ENCODE measurements at regions not wholly inside any gene's neighbourhood (a gene's known extent, or its start where the extent isn't known, plus 50 kb on each side); places are given as distances from the start of the nearest gene placed in this dataset.
"Not testable (repeated sequence)": the region's sequence is repeated elsewhere in the genome, so short reads cannot be mapped to it uniquely, and the experiment has no call there.

- DNase-seq, result no peak
These were observed 60.2 kb downstream of the TFPI2 start for GRCh38 chr7:93830141-93830925.

DNA sequence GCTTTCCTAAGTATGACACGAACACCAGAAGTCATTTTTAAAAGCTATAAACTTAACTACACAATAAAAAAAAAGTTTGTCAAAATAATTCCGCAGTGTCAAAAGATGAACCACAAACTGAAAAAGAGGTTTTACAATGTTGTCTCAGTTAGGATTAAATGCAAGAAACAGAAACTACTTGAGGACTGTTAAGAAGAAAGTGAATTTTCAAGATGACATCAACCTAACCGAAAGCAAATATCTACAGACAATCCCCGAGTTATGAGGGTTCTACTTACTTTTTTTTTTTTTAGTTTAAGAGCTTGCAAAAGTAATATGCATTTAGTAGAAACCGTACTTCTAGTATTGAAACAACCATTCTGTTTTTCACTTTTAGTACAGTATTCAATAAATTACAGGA is 62.3 kb downstream of the TFPI2 start:
- DNase-seq, result no peak

DNA sequence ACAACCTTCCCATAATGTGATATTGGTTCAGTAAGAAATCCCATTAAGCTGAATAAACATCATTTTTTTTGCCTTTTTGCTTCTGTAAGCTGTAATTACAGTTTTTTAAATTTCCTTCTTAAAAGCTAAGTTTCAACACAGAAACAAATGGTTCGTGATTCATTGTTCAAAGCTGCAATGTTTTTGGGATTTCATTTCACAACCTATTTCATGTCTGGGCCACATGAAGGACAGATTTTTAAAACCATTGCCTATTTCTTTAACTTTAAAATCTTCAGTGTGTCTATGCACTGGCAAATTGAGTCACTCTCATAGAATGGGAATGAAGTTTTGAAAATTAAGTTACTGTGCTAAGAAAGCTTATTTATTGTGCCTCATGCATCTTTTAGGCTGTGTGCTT is 66.9 kb downstream of the TFPI2 start:
- DNase-seq, result no peak

DNA sequence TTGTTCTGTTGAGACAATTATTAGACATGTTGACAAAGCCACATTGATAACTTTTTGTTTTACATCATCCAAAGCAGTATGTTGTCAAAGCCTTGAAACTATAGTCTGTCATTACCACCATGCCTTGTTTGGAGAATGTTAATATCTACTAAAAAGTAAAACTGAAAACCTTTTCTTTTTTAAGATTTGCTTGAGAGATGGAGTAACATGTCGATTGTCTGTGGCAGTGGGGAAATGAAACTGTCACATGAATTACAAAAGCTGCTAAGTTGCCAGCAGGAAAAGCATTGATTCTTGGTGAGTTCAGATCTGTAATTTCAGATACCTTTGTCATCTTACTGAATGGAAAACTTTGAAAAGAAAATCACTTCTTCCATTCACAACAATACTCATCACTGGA is 69.1 kb downstream of the TFPI2 start:
- no peak for DNase-seq

GRCh38 chr7:93819699-93820098 is 70.9 kb downstream of the TFPI2 start:
- no peak for DNase-seq

DNA sequence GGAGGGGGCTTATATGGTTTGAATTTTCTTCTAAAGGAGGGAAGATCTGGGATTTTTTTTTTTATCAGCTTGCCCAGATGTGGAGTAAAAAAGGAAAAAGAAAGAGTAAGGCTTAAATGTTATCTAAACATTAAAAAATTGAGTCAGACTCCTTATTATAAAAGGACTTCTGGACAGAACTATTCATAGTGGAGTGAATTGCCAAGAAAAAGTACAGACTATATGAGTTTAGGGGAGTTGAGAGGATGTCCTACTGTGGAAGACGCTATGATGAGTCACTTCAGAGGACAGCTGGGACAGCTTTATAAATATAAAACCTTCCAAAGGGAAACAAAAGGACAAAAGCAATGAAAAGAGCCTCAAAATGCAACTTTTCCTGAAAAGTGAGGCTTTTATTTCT is 73.0 kb downstream of the TFPI2 start:
- no peak for DNase-seq

DNA sequence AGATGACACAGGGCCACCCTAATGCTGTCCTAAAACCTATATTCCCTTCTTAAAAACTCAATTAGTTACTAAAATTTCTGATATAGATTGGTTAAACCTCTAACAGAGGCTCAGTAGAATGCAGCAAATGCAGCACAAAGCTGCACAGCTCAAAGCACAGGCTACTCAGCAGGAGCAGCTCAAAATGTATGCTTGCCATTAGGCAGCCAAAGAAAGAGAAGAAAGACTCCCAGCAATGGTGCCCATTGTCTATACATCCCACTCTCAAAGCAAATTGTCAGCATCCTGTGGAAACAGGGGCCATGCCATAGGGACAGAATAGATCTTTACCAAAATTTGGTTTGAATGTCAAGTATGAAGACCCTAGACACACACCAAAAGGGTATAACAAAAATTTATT is 73.5 kb downstream of the TFPI2 start:
- no peak for DNase-seq

- no peak for DNase-seq
These were observed 77.0 kb downstream of the TFPI2 start for GRCh38 chr7:93813514-93813913.

GRCh38 chr7:93812061-93812460 is 78.5 kb downstream of the TFPI2 start:
- no peak for DNase-seq

DNA sequence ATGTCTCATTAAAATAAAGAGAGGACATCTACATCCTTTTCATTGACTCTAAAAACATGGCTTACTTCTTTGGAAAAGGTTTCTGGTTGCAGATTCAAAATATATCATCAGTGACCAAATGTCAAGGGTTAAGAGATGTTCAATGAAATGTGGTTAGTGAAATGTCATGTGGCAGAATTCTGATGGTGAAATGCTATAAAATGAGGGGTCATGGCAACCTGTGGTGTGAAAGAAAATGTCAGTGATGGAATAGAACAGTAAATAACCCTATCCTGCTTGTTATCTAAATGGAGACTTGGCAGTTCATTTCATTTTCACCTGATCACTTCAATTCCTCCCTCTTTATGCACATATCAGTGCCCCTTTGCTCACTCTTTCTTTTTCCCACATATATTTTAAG is 79.4 kb downstream of the TFPI2 start:
- DNase-seq, result no peak

DNA sequence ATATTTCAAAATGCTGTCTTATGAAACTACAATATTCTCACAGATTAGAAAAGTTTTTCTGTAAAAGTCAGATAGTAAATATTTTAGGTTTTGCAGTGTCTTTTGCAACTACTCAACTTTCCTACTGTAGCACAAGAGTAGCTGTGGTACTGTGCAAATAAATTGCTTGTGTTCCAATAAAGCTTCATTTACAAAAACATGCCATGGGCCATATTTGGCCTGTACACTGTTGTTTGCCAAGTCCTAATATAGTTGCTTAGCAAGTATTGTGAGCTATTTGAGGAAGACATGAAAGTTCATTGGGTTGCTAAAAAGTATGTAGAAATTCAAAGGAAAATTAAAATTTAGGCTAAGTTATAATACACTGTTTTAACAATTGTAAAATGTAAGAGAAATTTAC is 80.0 kb downstream of the TFPI2 start:
- DNase-seq, result no peak

- no peak for DNase-seq
These were observed 85.8 kb downstream of the TFPI2 start for GRCh38 chr7:93804726-93805125.

GRCh38 chr7:93799750-93800357 is 90.7 kb downstream of the TFPI2 start:
- no peak for DNase-seq

DNA sequence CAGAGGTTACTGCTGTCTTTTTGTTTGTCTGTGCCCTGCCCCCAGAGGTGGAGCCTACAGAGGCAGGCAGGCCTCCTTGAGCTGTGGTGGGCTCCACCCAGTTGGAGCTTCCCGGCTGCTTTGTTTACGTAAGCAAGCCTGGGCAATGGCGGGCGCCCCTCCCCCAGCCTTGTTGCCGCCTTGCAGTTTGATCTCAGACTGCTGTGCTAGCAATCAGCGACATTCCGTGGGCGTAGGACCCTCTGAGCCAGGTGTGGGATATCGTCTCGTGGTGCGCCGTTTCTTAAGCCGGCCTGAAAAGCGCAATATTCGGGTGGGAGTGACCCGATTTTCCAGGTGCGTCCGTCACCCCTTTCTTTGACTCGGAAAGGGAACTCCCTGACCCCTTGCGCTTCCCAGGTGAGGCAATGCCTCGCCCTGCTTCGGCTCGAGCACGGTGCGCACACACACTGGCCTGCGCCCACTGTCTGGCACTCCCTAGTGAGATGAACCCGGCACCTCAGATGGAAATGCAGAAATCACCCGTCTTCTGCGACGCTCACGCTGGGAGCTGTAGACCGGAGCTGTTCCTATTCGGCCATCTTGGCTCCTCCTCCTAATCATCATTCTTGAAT is 97.4 kb downstream of the TFPI2 start:
- DNase-seq, result not testable (repeated sequence)

- DNase-seq, result no peak
These were observed 111.4 kb downstream of the TFPI2 start for GRCh38 chr7:93779115-93779514.

GRCh38 chr7:93778384-93778783 is 112.2 kb downstream of the TFPI2 start:
- no peak for DNase-seq

GRCh38 chr7:93773446-93773845 is 117.1 kb downstream of the TFPI2 start:
- no peak for DNase-seq

GRCh38 chr7:93765475-93765874 is 125.1 kb downstream of the TFPI2 start:
- no peak for DNase-seq

GRCh38 chr7:93758631-93759030 is 131.9 kb downstream of the TFPI2 start:
- DNase-seq, result no peak

DNA sequence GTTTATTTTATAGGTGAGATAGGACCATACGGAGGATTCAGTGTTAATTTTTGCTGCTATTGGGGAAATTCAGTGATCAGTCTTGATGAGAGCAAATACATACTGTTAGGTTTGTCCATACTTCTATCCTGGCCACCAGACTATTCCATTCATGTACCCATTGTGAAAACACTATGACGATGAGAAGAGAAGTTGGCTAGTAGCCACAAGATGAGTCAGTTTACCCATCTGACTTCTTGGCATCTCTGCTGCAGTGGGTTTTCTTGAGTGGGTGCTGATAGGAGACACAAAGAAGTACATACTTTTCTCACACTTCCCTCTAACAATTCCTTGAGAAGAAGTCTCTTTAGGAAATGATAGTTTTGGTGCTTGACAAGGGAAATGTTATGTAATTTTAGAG is 133.1 kb downstream of the TFPI2 start:
- DNase-seq, result no peak

- DNase-seq, result no peak
These were observed 133.7 kb downstream of the TFPI2 start for GRCh38 chr7:93756890-93757289.

DNA sequence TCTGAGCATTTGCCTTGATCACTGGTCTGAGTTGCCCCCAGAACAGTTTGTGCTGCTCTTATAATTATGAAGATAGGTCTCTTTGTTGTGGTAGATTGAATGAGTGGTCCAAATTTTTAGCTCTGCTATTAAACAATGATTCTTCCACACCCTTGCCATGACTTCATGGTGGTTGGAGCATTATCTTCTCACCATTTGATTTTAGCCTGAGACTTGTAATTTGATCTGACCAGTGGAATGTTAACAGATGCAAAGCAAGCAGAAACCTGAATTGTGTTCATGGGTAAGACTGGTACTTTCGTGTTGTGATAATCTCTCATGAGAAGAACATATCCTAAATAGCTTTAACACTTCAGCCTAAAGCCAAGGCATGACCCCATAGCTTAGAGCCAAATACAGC is 139.1 kb downstream of the TFPI2 start:
- no peak for DNase-seq

- no peak for DNase-seq
These were observed 139.6 kb downstream of the TFPI2 start for GRCh38 chr7:93750986-93751385.

DNA sequence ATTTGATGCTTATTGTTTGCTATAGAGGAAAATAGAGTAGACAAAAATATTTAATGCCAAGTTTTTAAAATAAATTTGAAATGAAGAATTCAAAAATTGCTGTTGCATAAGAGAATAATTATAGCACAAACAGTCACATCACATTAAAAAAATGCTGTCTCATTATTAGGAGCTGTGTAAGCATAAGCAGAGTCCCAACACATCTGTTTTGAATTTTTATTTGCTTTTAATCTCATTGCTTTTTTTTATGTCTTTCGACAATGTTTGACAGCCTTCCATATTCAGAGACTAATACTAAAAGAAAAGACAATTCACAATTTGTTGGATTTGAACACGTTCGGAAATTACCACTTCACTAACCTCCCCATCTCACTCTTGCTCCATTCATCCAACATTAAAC is 143.5 kb downstream of the TFPI2 start:
- DNase-seq, result no peak

DNA sequence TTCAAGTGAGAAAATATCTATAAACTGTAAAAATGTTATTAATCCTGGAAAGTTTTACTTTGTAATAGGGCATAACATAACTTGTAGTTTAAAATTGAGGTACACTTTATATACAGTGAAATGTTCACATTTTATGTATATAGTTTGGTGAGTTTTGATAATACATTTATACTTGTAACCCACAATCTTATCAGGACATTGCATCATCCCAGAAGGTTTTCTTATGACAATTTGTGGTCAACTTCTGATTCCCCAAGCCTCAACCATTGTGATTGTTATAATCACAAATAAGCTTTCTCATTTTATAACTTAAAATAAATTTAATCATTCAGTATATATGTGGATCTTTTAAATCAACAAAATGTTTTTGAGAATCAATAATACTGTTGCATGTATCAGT is 151.1 kb downstream of the TFPI2 start:
- DNase-seq, result no peak
